ENCODE measurements at regions not wholly inside any gene's neighbourhood (a gene's known extent, or its start where the extent isn't known, plus 50 kb on each side); places are given as distances from the start of the nearest gene placed in this dataset.
"Not testable (repeated sequence)": the region's sequence is repeated elsewhere in the genome, so short reads cannot be mapped to it uniquely, and the experiment has no call there.

DNA sequence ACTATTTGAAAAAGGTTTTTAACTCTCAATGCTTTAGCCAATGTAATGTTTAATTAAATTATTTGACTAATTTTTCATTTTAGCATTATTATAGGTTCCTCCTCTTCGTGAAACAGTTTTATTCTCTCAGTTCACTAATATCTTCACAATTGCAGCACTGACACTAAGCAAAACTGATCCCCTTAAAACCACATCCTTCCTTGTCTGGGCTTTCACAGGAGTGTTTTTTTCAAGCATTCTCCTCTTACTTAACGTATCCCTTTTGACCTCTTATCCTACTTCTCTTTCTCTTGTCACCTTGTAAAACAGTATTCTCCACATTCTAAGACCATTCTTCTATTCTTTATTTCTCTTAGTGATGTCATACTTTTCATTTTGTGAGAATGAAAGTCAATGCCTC lies 112.8 kb downstream of the DSC3 start:
- no peak for DNase-seq (ENCODE audit: low spot score)

DNA sequence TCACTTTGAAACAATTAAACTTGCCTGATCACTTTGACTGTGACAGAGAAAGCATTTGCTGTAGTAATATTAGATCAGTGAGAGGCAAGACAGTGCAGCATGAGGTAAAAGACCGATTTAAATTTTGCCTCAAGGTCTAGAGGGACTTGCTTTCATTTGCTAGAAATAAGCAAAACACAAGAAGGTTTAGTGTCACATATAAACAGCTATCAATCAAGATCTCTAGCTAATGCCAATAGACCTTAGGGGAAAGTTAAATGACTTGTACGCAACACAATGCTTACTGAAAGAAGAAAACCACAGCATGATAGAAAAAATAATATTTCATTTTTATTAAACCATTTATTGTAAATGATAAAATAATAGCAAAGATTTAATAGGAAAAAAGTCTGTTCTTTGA lies 113.5 kb downstream of the DSC3 start:
- no peak for DNase-seq (ENCODE audit: low spot score)

DNA sequence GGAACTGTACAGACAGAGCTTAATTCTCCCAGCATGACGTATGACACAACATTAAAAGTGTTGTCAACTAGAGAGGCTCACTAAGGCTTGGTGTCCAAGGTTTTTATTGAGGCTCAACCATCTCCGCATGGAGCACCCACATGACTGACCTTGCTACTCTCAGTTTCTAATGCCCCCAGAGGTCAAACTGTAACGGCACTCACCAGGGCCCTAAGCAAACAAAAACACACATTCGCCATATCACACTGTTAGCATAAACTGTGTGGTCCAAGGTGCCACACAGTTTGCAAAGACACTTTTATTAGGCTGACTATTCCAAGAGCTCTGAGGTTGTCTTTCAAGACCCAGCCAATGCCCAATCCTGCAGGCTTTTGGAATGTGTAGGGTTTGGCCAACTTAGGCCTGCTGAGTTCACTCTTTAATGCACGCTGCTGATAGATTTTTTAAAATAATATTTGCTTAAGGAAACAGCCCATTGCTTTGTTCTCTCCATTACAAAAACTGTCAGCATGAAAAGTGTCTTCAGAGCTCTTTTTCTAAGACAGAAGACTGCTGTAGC lies 114.9 kb downstream of the DSC3 start:
- no peak for DNase-seq (ENCODE audit: low spot score)

DNA sequence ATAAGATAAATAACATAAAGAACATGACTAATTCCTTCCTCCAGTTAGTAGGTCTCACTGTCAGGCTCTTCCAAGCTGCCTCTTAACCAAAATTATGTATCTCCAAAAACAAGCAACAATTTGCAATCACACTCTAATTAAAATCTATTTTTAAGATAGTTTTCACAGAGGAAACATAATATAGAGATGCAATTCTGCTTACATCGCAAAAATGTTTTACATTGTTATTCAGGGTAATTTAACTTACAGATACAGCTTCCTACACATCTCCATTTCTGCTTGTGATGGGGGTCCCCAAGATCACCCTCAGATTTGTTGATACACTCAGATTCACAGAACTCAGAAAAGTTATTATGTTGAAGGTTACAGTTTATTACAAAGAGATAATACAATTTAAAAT lies 115.5 kb downstream of the DSC3 start:
- no peak for DNase-seq (ENCODE audit: low spot score)

DNA sequence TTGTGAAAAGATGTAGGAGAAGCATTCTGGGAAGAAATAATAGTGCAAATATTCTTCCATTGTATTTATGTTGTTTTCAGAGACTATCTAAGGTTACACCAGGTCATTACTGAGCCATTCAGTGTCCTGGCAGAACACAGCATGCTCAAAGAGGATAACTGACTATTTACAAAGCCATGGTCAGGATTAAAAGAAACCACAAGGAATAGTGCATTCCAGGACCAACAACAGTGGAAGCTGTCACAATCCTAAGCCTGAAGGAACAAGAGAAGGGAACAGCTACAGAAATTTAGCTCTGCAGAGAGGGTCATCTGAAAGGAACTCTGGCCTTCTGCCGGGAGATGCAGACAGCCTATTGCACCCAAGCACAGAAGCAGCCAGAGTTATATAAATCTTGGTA lies 116.7 kb downstream of the DSC3 start:
- no peak for DNase-seq (ENCODE audit: low spot score)

DNA sequence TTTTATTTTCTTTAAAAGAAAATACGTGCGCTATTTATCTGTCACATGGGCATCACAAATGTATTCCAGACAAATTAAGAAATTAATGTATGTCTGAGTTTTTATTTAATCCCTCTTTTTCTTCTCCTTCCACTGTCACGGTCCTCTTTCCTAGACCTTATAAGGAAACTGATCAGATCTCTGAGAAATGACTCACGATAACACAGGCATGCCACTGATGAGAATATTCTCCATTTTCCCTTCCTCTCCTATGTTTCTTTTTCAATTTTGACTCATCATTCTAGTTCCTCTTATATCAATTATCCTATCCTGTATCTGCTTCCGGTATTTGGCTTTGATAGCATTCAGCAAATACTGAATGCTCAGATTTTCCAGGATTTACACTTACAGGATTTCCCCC lies 121.8 kb downstream of the DSC3 start:
- DNase-seq (ENCODE audit: low spot score) = no peak

- no peak for DNase-seq (ENCODE audit: low spot score)
These were observed 122.2 kb downstream of the DSC3 start for GRCh38 chr18:30920351-30920750.

GRCh38 chr18:30917651-30918050 lies 124.9 kb downstream of the DSC3 start:
- no peak for DNase-seq (ENCODE audit: low spot score)

GRCh38 chr18:30915336-30915988 lies 127.1 kb downstream of the DSC3 start:
- no peak for DNase-seq (ENCODE audit: low spot score)

GRCh38 chr18:30908381-30908780 lies 134.2 kb downstream of the DSC3 start:
- DNase-seq (ENCODE audit: low spot score) = no peak

DNA sequence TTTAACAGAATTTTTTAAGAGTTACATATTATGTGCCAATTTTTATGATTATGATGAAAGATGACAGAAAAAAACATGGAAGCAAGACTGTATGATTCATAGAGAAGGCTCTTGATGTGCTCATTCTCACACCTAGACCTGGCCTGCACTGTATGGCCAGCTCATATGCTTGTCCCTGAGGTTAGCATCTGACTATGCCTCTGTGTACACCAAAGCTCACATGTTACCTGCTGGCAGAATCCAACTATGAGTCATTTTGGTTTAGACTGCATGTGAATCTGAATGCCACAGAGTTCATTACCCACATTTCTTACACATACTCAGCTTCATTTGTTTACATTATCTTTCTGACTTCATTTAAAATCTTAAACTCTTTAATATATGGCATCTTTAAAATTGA lies 139.0 kb downstream of the DSC3 start:
- no peak for DNase-seq (ENCODE audit: low spot score)

GRCh38 chr18:30889519-30890301 lies 152.8 kb downstream of the DSC3 start:
- peak; percentile 5 for DNase-seq (ENCODE audit: low spot score)

DNA sequence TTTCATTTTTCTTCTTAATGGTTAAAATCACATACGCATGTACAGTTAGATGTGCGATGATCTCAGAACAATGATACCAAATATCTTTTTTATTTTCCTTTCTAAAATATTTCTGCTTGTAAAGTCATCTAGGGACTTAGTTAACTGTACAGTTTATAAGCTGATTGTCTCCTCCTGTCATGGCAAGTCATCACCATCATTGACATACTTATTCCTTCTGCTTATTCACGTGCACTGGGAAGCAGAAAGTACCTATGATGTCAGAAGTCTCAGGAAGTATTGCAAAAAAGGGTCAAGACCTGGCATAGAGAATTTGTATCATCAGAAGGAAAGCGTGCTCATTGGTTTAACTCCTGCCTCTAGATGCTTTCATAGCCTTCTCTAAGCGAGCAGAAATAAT lies 154.2 kb downstream of the DSC3 start:
- no peak for DNase-seq (ENCODE audit: low spot score)

- no peak for DNase-seq (ENCODE audit: low spot score)
These were observed 155.5 kb downstream of the DSC3 start for GRCh38 chr18:30886998-30887397.

DNA sequence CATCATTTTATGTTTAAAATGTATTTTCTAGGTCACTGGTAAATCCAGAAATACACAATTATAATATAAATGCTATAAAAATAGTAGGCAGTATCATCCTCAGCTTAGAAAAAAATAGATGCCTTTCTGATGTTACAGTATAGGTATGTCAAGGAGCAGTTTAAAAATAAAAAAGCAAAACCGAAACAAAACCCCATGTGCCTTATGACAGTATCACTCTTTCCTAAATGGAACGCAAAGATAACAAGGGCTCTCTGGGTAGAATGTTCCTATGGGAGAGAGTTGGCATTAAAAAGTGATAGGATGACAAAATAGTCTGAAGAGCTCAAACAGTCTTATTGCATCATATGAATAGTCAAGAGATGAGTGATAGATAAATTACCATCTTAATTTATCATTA lies 172.1 kb downstream of the DSC3 start:
- DNase-seq (ENCODE audit: low spot score) = no peak

- DNase-seq (ENCODE audit: low spot score) = no peak
These were observed 179.6 kb downstream of the DSC3 start for GRCh38 chr18:30862900-30863299.

DNA sequence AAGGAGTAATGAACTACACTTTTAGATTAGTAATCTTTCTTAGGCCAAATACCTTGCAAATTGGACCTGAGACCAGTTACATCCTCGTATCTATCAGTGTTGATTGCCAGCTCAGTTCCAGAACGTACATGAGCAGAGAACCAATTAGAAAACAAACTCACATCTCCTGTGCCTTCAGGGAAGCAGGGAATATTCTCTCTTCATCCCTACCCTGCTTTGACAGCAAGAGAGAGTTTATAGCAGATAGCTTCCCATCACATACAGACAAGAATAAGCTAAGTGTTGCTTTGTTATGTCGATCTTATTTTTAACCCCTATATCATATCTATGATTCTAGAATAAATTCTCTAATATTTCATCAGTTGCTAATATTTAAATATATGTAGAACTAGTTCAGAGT lies 181.8 kb downstream of the DSC3 start:
- DNase-seq (ENCODE audit: low spot score) = no peak

DNA sequence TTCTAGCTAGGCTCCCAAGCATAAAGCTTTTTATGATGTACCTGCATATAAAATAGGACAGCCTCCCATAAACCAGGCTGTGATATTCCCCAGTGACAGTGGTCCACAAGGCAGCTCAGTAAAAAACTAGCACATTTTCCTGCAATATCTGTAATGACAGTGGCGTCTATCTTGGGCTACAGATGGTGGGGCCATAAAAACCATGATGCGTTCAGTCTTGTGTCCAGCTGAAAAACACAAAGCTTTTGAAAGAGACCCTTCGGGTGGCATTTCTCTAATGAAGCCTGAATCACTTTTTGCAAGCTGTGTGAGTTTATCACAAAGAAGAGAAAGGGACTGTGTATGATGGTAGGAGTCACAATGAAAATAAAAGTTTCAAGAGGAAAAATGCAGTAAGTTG lies 183.5 kb downstream of the DSC3 start:
- DNase-seq (ENCODE audit: low spot score) = no peak

DNA sequence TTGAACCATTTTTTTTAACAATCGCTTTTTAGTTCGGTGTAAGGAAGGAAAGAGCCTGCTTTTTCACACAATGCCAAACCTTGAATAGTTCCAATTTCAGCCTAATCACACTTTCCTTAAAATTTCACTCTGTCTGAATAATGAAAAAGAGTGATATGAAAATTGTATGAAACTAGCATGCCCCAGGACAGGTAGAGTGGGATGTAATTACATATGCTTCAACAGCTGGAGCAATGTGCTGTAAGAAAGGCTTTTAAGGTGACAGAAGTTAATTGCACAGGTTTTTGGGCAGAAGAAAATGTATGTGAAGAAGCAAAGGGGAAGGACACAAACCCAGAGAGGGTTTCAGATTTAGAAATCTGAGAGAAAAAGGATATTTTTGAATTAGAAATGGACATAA lies 184.0 kb downstream of the DSC3 start:
- no peak for DNase-seq (ENCODE audit: low spot score)

DNA sequence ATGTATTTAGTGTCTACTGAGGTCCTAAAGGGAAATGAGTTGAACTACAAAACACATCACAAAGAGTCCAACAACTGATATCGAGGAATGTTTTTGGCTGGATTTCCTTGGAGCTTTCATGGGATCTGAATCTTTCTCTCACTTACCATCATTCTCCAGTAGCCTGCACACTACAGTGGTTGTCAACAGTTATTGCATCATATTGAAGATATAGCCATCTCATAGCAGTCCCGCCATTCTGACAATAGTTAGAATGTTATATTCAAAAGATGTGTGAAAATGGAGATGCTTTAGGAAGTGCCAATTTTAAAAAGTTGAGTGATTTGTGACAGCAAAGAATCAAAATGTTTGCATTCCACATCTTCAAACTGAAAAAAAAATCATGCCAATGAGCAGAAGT lies 186.8 kb downstream of the DSC3 start:
- no peak for DNase-seq (ENCODE audit: low spot score)

GRCh38 chr18:30852980-30853379 lies 189.6 kb downstream of the DSC3 start:
- DNase-seq (ENCODE audit: low spot score) = no peak

DNA sequence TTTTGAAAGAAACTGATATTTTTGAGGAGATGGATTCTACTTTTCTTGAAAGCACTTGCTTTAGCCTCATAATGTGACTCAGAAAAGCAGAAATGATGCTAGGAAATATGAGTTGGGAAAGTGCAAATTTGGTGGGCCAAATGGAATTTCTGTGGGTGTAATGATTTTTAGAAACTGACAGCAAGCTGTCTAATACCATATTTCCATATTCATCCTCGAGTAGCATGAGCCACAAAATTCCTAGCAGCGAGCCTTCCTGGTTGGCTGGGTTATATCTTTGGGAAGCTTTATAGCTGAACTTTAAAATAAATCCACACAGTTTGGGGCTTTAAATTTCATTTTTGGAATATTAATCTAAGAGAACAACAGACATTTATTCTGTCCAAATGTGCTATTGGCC lies 190.0 kb downstream of the DSC3 start:
- no peak for DNase-seq (ENCODE audit: low spot score)

DNA sequence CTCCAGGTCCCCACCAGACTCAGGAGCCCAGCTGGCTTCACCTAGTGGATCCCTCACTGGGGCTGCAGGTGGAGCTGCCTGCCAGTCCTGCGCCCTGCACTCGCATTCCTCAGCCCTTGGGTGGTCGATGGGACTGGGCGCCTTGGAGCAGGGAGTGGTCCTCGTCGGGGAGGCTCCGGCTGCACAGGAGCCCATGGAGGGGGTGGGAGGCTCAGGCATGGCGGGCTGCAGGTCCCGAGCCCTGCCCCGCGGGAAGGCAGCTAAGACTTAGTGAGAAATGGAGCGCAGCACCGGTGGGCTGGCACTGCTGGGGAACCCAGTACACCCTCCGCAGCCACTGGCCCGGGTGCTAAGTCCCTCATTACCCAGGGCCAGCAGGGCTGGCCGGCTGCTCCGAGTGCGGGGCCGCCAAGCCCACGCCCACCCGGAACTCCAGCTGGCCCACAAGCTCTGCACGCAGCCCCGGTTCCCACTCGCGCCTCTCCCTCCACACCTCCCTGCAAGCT lies 203.4 kb downstream of the DSC3 start:
- DNase-seq (ENCODE audit: low spot score) = not testable (repeated sequence)

All from GM03348 (cell line).